A549 (cell line): ENCODE measurements at regions not wholly inside any gene's neighbourhood (a gene's known extent, or its start where the extent isn't known, plus 50 kb on each side); places are given as distances from the start of the nearest gene placed in this dataset.

Source experiments
- ATAC-seq, 2 experiments: fragments of 200-7000 bp in 1 of 2; fragments of >200 bp in 1 of 2; cut with Nextera tagmentation in 1 of 2; cut with Tn5 transposase in 1 of 2; 3 replicates each; pipeline versions ENCODE4 v1.8.0 to v1.9.1; 2018 to 2020; ENCODE audit warnings: mild to moderate bottlenecking in 1 of 2, moderate library complexity in 1 of 2
- CTCF ChIA-PET: fragments of 300-600 bp; sonication (Branson Sonifier 250); formaldehyde crosslinking; extraction: SDS; loops from one replicate; lab custom pipeline; 2021; ENCODE audit warnings: antibody characterized with exemption, inconsistent platforms; lab: Yijun Ruan, JAX
- POLR2A ChIA-PET: fragments of 350-600 bp; formaldehyde crosslinking; extraction: SDS; loops from one replicate; lab custom pipeline; 2021; ENCODE audit warnings: antibody characterized with exemption, inconsistent platforms; lab: Yijun Ruan, JAX
- DNase-seq, 2 experiments: peaks; one replicate each; pipeline versions ENCODE4 v3.0.0 to v3.0.0-alpha.2; 2011 to 2016; ENCODE audit warnings: low read depth in 1 of 2, low spot score in 1 of 2
- FAIRE-seq: peaks from 2 replicates; lab custom pipeline; 2011; peaks lifted over from hg19 to GRCh38; lab: Jason Lieb, UNC
- H3K27ac ChIP-seq, 2 experiments: fragments of >200 bp; sonication (Bioruptor Twin); formaldehyde crosslinking; 3 replicates each; pipeline ENCODE4 v1.5.1; 2016 to 2017
- H3K4me1 ChIP-seq: fragments of >200 bp; sonication (Bioruptor Twin); formaldehyde crosslinking; 3 replicates; pipeline ENCODE4 v1.6.1; 2016
- H3K4me2 ChIP-seq: fragments of >200 bp; sonication (Bioruptor Twin); formaldehyde crosslinking; 3 replicates; pipeline ENCODE4 v1.6.1; 2016
- H3K4me3 ChIP-seq: fragments of >200 bp; sonication (Bioruptor Twin); formaldehyde crosslinking; 3 replicates; pipeline ENCODE4 v1.5.1; 2016
- H3K9me3 ChIP-seq: fragments of >200 bp; sonication (Bioruptor Twin); formaldehyde crosslinking; 3 replicates; pipeline ENCODE4 v1.6.1; 2016
- CHD2 ChIP-seq: fragments of 150-350 bp; IDR thresholded peaks from 2 replicates; pipeline ENCODE4 v1.6.1; 2014; ENCODE audit warnings: low read length; ENCODE audit not compliant: partially characterized antibody
- EHMT2 ChIP-seq: fragments of 200-600 bp; sonication (generic); IDR thresholded peaks from 2 replicates; pipeline ENCODE4 v1.6.1; 2016; ENCODE audit warnings: antibody characterized with exemption, low read depth, mild to moderate bottlenecking, moderate library complexity
- EP300 ChIP-seq, 2 experiments: fragments of >200 bp; sonication (Bioruptor Twin); formaldehyde crosslinking; IDR thresholded peaks; 2 replicates in 1 of 2; 3 replicates in 1 of 2; pipeline ENCODE4 v1.6.1; 2016 to 2017
- ESRRA ChIP-seq: fragments of 150-350 bp; IDR thresholded peaks from 2 replicates; pipeline ENCODE4 v1.6.1; 2014; ENCODE audit warnings: mild to moderate bottlenecking, low read length, borderline replicate concordance
- FOSB ChIP-seq: fragments of 250-450 bp; sonication (Bioruptor Pico); IDR thresholded peaks from 2 replicates; pipeline ENCODE4 v1.5.0; 2020; ENCODE audit warnings: mild to moderate bottlenecking, moderate library complexity
- HEYL ChIP-seq: fragments of 250-450 bp; sonication (Bioruptor Pico); IDR thresholded peaks from 2 replicates; pipeline ENCODE4 v1.8.0; 2021; ENCODE audit warnings: mild to moderate bottlenecking, moderate library complexity
- HOXB13 ChIP-seq: fragments of 250-450 bp; sonication (Bioruptor Pico); IDR thresholded peaks from 2 replicates; pipeline ENCODE4 v1.5.0; 2020; ENCODE audit warnings: low read depth, mild to moderate bottlenecking, moderate library complexity
- HOXB5 ChIP-seq: fragments of 250-450 bp; sonication (Bioruptor Pico); IDR thresholded peaks from 2 replicates; pipeline ENCODE4 v1.5.0; 2020; ENCODE audit warnings: mild to moderate bottlenecking, moderate library complexity
- MAZ ChIP-seq: fragments of 150-350 bp; IDR thresholded peaks from 2 replicates; pipeline ENCODE4 v1.6.1; 2014; ENCODE audit warnings: antibody characterized with exemption, low read depth, low read length, borderline replicate concordance
- MYC ChIP-seq: IDR thresholded peaks from 2 replicates; pipeline ENCODE4 v1.6.1; 2012; ENCODE audit warnings: mild to moderate bottlenecking, inconsistent platforms, low read length, improper control_type of control experiment, borderline replicate concordance
- POLR2AphosphoS2 ChIP-seq: conservative IDR thresholded peaks from 2 replicates; pipeline ENCODE4 v1.6.1; 2012; ENCODE audit warnings: low read length, improper control_type of control experiment, inconsistent platforms
- RARB ChIP-seq: fragments of 250-450 bp; sonication (Bioruptor Pico); IDR thresholded peaks from 2 replicates; pipeline ENCODE4 v1.8.0; 2021; ENCODE audit warnings: mild to moderate bottlenecking, moderate library complexity
- RFX5 ChIP-seq: fragments of 450-650 bp; IDR thresholded peaks from 2 replicates; pipeline ENCODE4 v1.7.1; 2014; ENCODE audit warnings: antibody characterized with exemption, mild to moderate bottlenecking, moderate library complexity
- RNF2 ChIP-seq: fragments of 200-600 bp; sonication (generic); IDR thresholded peaks from 2 replicates; pipeline ENCODE4 v1.6.1; 2016; ENCODE audit warnings: low read depth, mild to moderate bottlenecking, antibody characterized with exemption, moderate library complexity, borderline replicate concordance
- ZFP36 ChIP-seq: fragments of 450-650 bp; IDR thresholded peaks from 2 replicates; pipeline ENCODE4 v1.6.1; 2014; ENCODE audit warnings: borderline replicate concordance; ENCODE audit not compliant: partially characterized antibody
- ZSCAN20 ChIP-seq: fragments of 250-450 bp; sonication (Bioruptor Pico); IDR thresholded peaks from 2 replicates; pipeline ENCODE4 v1.8.0; 2022; ENCODE audit warnings: mild to moderate bottlenecking, moderate library complexity
- WGBS: methylation state at CpG from one replicate; pipeline ENCODE4 v1.1.6; 2017; ENCODE audit errors: missing lambda C conversion rate; 5-methylcytosine and 5-hydroxymethylcytosine counted together
- TF ChIP-seq, protein P1 (sequence below): fragments of >200 bp; sonication (Bioruptor Twin); formaldehyde crosslinking; IDR thresholded peaks from 3 replicates; pipeline ENCODE4 v1.5.1; 2016
- TF ChIP-seq, protein P2 (sequence below): fragments of 250-450 bp; sonication (Bioruptor Pico); IDR thresholded peaks from 2 replicates; pipeline ENCODE4 v1.5.0; 2020; ENCODE audit warnings: low read depth, mild to moderate bottlenecking, moderate library complexity
- TF ChIP-seq, protein P3 (sequence below): fragments of >200 bp; sonication (Bioruptor Twin); formaldehyde crosslinking; IDR thresholded peaks from 3 replicates; pipeline ENCODE4 v1.6.1; 2016
- TF ChIP-seq, protein P4 (sequence below): IDR thresholded peaks from 2 replicates; pipeline ENCODE4 v1.6.1; 2012; ENCODE audit warnings: low read depth, borderline replicate concordance
- TF ChIP-seq, protein P5 (sequence below): fragments of 150-350 bp; IDR thresholded peaks from 2 replicates; pipeline ENCODE4 v1.6.1; 2014; ENCODE audit warnings: low read depth, mild to moderate bottlenecking, low read length

DNA sequence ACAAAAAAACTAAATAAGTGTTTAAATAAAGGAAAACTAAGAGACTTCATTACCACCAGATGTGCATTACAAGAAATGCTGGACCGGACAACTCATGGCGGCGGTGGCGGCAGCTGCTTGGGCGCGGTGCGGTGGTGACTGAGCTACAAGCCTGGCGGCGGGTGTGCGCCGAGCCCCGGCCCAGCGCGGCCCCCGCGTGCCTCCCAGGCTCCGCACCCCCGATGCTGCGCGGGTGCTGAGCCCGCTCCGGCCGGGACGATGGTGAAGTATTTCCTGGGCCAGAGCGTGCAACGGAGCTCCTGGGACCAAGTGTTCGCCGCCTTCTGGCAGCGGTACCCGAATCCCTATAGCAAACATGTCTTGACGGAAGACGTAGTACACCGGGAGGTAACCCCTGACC lies 52.2 kb upstream of the RCOR3 start:
- ChIA-PET POLR2A (no interaction called here), CTCF (no interaction called here)
- Histone ChIP-seq H3K27ac (no peak overlapping the region), H3K4me1 (no peaks in the 10 kb centered on the region), H3K9me3 (peaks cover 11% of the 10 kb centered on the region; the same call in 2 of the 3 replicates), H3K4me2 (no peak overlapping the region), H3K4me3 (no peak overlapping the region)
- 84% methylated on average over 25 of the region's 33 CpGs for WGBS
- FAIRE-seq (no peak), DNase-seq (no peak), ATAC-seq (no peak)
- TF ChIP-seq MYC (no peak), ZFP36 (no peak), MAZ (no peak), FOSB (CRISPR knock-in tag) (no peak), HOXB13 (CRISPR knock-in tag) (no peak), POLR2AphosphoS2 (no peak), CHD2 (no peak), HOXB5 (no peak), RARB (CRISPR knock-in tag) (no peak), HEYL (CRISPR knock-in tag) (no peak), ZSCAN20 (CRISPR knock-in tag) (no peak), RFX5 (no peak)
- TF ChIP-seq, protein P1, sequence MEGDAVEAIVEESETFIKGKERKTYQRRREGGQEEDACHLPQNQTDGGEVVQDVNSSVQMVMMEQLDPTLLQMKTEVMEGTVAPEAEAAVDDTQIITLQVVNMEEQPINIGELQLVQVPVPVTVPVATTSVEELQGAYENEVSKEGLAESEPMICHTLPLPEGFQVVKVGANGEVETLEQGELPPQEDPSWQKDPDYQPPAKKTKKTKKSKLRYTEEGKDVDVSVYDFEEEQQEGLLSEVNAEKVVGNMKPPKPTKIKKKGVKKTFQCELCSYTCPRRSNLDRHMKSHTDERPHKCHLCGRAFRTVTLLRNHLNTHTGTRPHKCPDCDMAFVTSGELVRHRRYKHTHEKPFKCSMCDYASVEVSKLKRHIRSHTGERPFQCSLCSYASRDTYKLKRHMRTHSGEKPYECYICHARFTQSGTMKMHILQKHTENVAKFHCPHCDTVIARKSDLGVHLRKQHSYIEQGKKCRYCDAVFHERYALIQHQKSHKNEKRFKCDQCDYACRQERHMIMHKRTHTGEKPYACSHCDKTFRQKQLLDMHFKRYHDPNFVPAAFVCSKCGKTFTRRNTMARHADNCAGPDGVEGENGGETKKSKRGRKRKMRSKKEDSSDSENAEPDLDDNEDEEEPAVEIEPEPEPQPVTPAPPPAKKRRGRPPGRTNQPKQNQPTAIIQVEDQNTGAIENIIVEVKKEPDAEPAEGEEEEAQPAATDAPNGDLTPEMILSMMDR, result no peak
- TF ChIP-seq, protein P2, sequence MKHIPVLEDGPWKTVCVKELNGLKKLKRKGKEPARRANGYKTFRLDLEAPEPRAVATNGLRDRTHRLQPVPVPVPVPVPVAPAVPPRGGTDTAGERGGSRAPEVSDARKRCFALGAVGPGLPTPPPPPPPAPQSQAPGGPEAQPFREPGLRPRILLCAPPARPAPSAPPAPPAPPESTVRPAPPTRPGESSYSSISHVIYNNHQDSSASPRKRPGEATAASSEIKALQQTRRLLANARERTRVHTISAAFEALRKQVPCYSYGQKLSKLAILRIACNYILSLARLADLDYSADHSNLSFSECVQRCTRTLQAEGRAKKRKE (CRISPR knock-in tag), result no peak
- TF ChIP-seq, protein P3, sequence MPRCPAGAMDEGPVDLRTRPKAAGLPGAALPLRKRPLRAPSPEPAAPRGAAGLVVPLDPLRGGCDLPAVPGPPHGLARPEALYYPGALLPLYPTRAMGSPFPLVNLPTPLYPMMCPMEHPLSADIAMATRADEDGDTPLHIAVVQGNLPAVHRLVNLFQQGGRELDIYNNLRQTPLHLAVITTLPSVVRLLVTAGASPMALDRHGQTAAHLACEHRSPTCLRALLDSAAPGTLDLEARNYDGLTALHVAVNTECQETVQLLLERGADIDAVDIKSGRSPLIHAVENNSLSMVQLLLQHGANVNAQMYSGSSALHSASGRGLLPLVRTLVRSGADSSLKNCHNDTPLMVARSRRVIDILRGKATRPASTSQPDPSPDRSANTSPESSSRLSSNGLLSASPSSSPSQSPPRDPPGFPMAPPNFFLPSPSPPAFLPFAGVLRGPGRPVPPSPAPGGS, result no peak
- TF ChIP-seq, protein P4, sequence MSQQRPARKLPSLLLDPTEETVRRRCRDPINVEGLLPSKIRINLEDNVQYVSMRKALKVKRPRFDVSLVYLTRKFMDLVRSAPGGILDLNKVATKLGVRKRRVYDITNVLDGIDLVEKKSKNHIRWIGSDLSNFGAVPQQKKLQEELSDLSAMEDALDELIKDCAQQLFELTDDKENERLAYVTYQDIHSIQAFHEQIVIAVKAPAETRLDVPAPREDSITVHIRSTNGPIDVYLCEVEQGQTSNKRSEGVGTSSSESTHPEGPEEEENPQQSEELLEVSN, result no peak

DNA sequence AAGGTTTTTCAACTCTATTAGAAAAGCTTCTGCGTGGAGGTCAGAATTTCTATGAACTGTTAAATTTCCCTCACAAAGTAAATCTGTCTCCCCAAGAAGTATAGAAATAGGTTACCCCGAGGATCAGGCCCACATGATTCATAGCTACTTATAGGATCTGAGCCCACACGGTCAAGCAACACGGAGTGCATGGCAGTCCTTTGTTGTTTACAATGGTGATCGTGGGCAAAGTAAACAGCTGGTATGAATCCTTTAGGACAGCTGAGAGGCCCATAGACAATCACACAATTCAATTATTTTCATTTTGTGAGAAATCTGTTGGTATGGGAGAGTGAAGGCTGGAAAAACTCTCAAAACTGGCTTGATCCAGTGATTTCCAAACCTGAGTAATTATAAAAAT lies 58.9 kb upstream of the RCOR3 start:
- FAIRE-seq (no peak), ATAC-seq (no peak), DNase-seq (no peak)
- Histone ChIP-seq H3K27ac (no peak overlapping the region; a peak in 1 of 6 replicates), H3K9me3 (no peaks in the 10 kb centered on the region), H3K4me2 (no peak overlapping the region), H3K4me1 (peaks cover 13% of the 10 kb centered on the region; the same call in 2 of the 3 replicates), H3K4me3 (no peak overlapping the region)
- TF ChIP-seq ESRRA, result no peak
- POLR2A ChIA-PET, result no interaction called here
- CTCF ChIA-PET, result no interaction called here
- WGBS, result 56% methylated on average over 5 of the region's 5 CpGs

DNA sequence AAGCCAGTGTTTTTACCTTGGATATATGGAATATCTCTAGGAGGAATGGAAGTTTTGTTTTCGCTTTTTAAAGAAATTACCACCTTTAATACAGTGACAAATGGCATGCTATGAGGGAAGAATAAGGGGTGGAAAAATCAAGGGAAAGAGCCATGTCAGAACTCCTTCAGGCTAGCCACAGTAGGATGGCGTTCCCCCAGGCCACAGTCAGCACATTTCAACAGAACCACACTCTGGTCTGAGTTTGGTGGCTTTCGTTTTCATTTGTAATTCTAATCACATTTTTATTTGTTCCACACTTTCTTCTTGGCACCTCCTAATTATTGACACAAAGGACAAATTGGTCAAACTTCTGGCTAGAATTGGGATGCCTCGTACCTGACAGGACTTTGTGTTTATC lies 60.3 kb upstream of the RCOR3 start:
- FAIRE-seq, result no peak
- Histone ChIP-seq H3K4me2 (peak overlapping the region; percentile 33; the same call in 1 of the 3 replicates), H3K4me1 (peaks cover 13% of the 10 kb centered on the region; the same call in 2 of the 3 replicates), H3K4me3 (no peak overlapping the region), H3K27ac (peak overlapping the region in 1 of 2 experiments; percentile 39; a peak in 1 of 6 replicates), H3K9me3 (no peaks in the 10 kb centered on the region)
- CTCF ChIA-PET, result no interaction called here
- TF ChIP-seq FOSB (CRISPR knock-in tag), result no peak
- TF ChIP-seq, protein P5, sequence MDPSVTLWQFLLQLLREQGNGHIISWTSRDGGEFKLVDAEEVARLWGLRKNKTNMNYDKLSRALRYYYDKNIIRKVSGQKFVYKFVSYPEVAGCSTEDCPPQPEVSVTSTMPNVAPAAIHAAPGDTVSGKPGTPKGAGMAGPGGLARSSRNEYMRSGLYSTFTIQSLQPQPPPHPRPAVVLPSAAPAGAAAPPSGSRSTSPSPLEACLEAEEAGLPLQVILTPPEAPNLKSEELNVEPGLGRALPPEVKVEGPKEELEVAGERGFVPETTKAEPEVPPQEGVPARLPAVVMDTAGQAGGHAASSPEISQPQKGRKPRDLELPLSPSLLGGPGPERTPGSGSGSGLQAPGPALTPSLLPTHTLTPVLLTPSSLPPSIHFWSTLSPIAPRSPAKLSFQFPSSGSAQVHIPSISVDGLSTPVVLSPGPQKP, result no peak
- TF ChIP-seq, protein P1, result no peak
- no peak for TF ChIP-seq EHMT2
- no peak for TF ChIP-seq EP300 (IDR thresholded peaks at IDR 0.05)
- no peak for TF ChIP-seq RNF2
- POLR2A ChIA-PET, result no interaction called here
- no peak for ATAC-seq
- DNase-seq, result no peak
- 63% methylated on average over 4 of the region's 4 CpGs for WGBS
